ENCODE measurements at regions not wholly inside any gene's neighbourhood (a gene's known extent, or its start where the extent isn't known, plus 50 kb on each side); places are given as distances from the start of the nearest gene placed in this dataset.
"Not testable (repeated sequence)": the region's sequence is repeated elsewhere in the genome, so short reads cannot be mapped to it uniquely, and the experiment has no call there.

GRCh38 chr5:143606043-143606752 lies 202.7 kb upstream of the NR3C1 start:
- H3K27ac Mint-ChIP-seq, result peak overlapping the region; percentile 95 to 96
- peaks cover 60 to 65% of the 10 kb centered on the region in 2 donors for H3K4me1 Mint-ChIP-seq (ENCODE audit: low read depth in 2 of 2)
- H3K27me3 Mint-ChIP-seq, result no peaks in the 10 kb centered on the region
- H3K4me3 Mint-ChIP-seq, result peak overlapping the region; percentile 71
- H3K36me3 Mint-ChIP-seq, result peaks cover 38% of the 10 kb centered on the region
- ATAC-seq (peak; percentile 90 to 95), DNase-seq (ENCODE audit: low spot score) (peak; percentile 77)
- H3K9me3 Mint-ChIP-seq, result peaks cover 25% of the 10 kb centered on the region

GRCh38 chr5:143605403-143606005 lies 202.0 kb upstream of the NR3C1 start:
- ATAC-seq (peak; percentile 79 to 86), DNase-seq (ENCODE audit: low spot score) (peak; percentile 79)
- Mint-ChIP-seq H3K27ac (peak overlapping the region; percentile 95 to 96), H3K27me3 (no peaks in the 10 kb centered on the region), H3K9me3 (peaks cover 25% of the 10 kb centered on the region), H3K4me3 (peak overlapping the region; percentile 71), H3K4me1 (ENCODE audit: low read depth in 2 of 2) (peaks cover 66 to 72% of the 10 kb centered on the region in 2 donors), H3K36me3 (peaks cover 38% of the 10 kb centered on the region)

DNA sequence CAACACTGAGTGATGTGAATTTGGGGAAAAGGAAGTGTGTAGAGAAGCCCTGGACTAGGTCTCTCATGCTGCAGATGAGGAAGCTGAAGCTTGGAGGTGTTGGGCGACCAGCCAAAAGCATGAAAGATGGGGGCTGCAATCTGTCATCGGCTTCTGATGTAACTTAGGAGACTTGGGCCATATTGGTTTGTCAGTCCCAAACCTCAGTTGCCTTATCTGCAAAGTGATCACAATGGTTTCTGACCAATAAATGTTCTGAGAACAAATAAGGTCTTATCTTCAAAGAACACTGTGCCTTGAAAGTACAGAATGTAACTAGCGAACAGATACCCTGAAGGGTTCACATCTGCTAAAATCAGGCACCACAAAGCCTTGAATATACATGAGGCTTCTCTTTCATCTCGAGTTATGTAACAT lies 198.4 kb upstream of the NR3C1 start:
- Mint-ChIP-seq H3K27ac (peak overlapping the region; percentile 50 to 96), H3K27me3 (no peaks in the 10 kb centered on the region), H3K4me1 (ENCODE audit: low read depth in 2 of 2) (peaks cover 53 to 62% of the 10 kb centered on the region in 2 donors), H3K36me3 (peaks cover 21% of the 10 kb centered on the region), H3K4me3 (peak overlapping the region; percentile 30), H3K9me3 (peaks cover 3% of the 10 kb centered on the region)
- DNase-seq (ENCODE audit: low spot score) (no peak), ATAC-seq (no peak)

GRCh38 chr5:143601357-143601756 lies 197.9 kb upstream of the NR3C1 start:
- no peaks in the 10 kb centered on the region for H3K27me3 Mint-ChIP-seq
- ATAC-seq, result no peak
- peaks cover 3% of the 10 kb centered on the region for H3K9me3 Mint-ChIP-seq
- peak overlapping the region; percentile 30 for H3K4me3 Mint-ChIP-seq
- peaks cover 52 to 60% of the 10 kb centered on the region in 2 donors for H3K4me1 Mint-ChIP-seq (ENCODE audit: low read depth in 2 of 2)
- H3K36me3 Mint-ChIP-seq, result peaks cover 21% of the 10 kb centered on the region
- DNase-seq (ENCODE audit: low spot score), result no peak
- H3K27ac Mint-ChIP-seq, result peak overlapping the region; percentile 50 to 96

- H3K9me3 Mint-ChIP-seq, result peaks cover 3% of the 10 kb centered on the region
- peaks cover 49 to 57% of the 10 kb centered on the region in 2 donors for H3K4me1 Mint-ChIP-seq (ENCODE audit: low read depth in 2 of 2)
- no peak overlapping the region for H3K4me3 Mint-ChIP-seq
- ATAC-seq, result no peak
- no peaks in the 10 kb centered on the region for H3K27me3 Mint-ChIP-seq
- no peak for DNase-seq (ENCODE audit: low spot score)
- peaks cover 21% of the 10 kb centered on the region for H3K36me3 Mint-ChIP-seq
- peak overlapping the region; percentile 50 to 96 for H3K27ac Mint-ChIP-seq
Measured at GRCh38 chr5:143600396-143601075, 197.1 kb upstream of the NR3C1 start.

DNA sequence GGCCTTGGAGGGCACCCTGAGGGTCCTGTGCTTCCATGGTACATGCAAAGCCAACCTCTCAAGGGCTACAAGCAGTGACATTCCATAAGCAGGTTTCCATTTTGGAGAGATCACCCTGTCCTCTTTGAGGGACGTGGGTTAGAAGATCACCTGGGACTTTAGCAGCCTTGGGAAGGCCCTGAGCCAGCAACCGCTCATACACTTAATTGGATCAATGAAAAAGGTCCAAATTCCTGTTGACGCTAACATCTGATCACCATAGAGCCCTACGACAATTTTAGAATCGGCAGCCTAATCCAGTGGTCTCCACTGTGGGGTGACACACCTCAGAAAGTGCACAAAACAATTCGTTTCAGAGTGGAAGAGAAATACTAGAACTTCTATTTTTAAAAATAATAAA lies 196.0 kb upstream of the NR3C1 start:
- Mint-ChIP-seq H3K9me3 (peaks cover 3% of the 10 kb centered on the region), H3K36me3 (peaks cover 21% of the 10 kb centered on the region), H3K27ac (no peak overlapping the region), H3K27me3 (no peaks in the 10 kb centered on the region), H3K4me3 (no peak overlapping the region), H3K4me1 (ENCODE audit: low read depth in 2 of 2) (peaks cover 43 to 53% of the 10 kb centered on the region in 2 donors)
- no peak for DNase-seq (ENCODE audit: low spot score)
- no peak for ATAC-seq

- ATAC-seq (no peak), DNase-seq (ENCODE audit: low spot score) (no peak)
- Mint-ChIP-seq H3K27me3 (no peaks in the 10 kb centered on the region), H3K4me3 (no peak overlapping the region), H3K27ac (peak overlapping the region in 1 of 2 donors; percentile 78), H3K36me3 (peaks cover 9% of the 10 kb centered on the region), H3K4me1 (ENCODE audit: low read depth in 2 of 2) (peaks cover 43 to 54% of the 10 kb centered on the region in 2 donors), H3K9me3 (no peaks in the 10 kb centered on the region)
Measured at GRCh38 chr5:143596824-143597223, 193.3 kb upstream of the NR3C1 start.

- peak overlapping the region; percentile 70 to 78 for H3K27ac Mint-ChIP-seq
- H3K9me3 Mint-ChIP-seq, result no peaks in the 10 kb centered on the region
- no peak for DNase-seq (ENCODE audit: low spot score)
- H3K27me3 Mint-ChIP-seq, result no peaks in the 10 kb centered on the region
- H3K4me1 Mint-ChIP-seq (ENCODE audit: low read depth in 2 of 2), result peaks cover 29 to 42% of the 10 kb centered on the region in 2 donors
- H3K4me3 Mint-ChIP-seq, result peak overlapping the region; percentile 55
- peaks cover 9% of the 10 kb centered on the region for H3K36me3 Mint-ChIP-seq
- ATAC-seq, result peak in 1 of 2 donors; percentile 50
Measured at GRCh38 chr5:143594902-143595818, 191.7 kb upstream of the NR3C1 start.

- no peaks in the 10 kb centered on the region for H3K27me3 Mint-ChIP-seq
- no peak overlapping the region for H3K4me3 Mint-ChIP-seq
- H3K4me1 Mint-ChIP-seq (ENCODE audit: low read depth in 2 of 2), result peaks cover 38 to 49% of the 10 kb centered on the region in 2 donors
- H3K27ac Mint-ChIP-seq, result peak overlapping the region; percentile 65 to 78
- H3K36me3 Mint-ChIP-seq, result peaks cover 14% of the 10 kb centered on the region
- no peak for ATAC-seq
- H3K9me3 Mint-ChIP-seq, result no peaks in the 10 kb centered on the region
- DNase-seq (ENCODE audit: low spot score), result no peak
Measured at GRCh38 chr5:143593723-143594122, 190.2 kb upstream of the NR3C1 start.

DNA sequence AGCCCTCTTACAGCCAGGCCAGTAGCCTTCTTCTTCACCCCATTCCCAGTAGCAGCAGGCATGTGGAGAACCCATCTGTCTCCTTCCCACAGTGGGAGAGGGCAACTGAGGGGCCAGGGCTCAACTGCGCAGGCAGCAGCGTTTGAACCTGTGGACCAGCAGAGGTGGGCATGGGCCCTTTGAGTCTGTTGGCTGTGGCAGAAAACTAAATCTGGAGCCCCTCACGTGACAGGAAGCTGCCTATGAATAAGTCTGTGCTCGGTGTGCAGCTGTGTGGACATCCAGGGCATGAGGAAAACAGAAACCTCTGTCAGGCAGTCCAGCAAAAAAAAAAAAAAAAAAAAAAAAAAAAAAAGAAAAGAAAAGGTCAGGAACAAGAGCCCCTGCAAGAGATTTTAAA lies 189.2 kb upstream of the NR3C1 start:
- Mint-ChIP-seq H3K9me3 (no peaks in the 10 kb centered on the region), H3K27me3 (no peaks in the 10 kb centered on the region), H3K27ac (peak overlapping the region; percentile 65 to 78), H3K4me1 (ENCODE audit: low read depth in 2 of 2) (peaks cover 49 to 60% of the 10 kb centered on the region in 2 donors), H3K4me3 (peak overlapping the region; percentile 36), H3K36me3 (peaks cover 10% of the 10 kb centered on the region)
- DNase-seq (ENCODE audit: low spot score), result peak; percentile 68
- peak; percentile 75 to 76 for ATAC-seq

DNA sequence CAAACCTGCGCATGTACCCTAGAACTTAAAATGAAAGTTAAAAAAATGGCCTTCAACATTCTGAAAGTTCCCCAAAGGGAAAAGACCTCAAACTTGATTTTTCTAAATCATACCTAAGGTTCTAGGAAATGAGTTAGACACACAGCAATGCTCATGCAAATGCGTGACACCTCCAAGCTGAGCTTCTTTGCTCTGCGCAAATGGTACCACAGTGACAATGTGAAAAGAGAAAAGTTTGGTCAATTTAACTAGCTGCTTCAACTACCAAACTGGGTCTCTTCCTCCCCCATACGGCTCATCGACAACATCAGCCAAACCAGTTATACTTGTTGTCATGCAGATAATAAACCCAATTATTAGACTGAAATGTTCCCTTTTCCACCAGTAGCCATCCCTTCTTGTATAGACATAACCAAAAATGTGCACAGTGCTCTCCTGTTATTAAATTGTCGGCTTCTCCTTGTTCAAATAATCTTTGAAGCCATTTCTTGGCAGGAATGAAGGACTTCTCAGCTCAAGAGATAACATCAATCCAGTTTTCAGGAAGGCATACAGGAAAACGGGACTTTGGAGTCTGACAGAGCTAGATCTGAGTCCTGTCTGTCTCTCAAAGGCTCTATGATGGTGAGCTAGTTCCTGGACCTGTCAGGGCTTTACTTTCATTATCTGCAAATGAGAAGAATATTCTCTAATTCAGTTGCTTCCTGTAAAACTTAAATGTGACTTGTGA lies 185.6 kb upstream of the NR3C1 start:
- Mint-ChIP-seq H3K4me1 (ENCODE audit: low read depth in 2 of 2) (peaks cover 55 to 64% of the 10 kb centered on the region in 2 donors), H3K4me3 (peak overlapping the region; percentile 88), H3K27me3 (no peaks in the 10 kb centered on the region), H3K27ac (peak overlapping the region; percentile 90 to 95), H3K9me3 (no peaks in the 10 kb centered on the region), H3K36me3 (peaks cover 24% of the 10 kb centered on the region)
- DNase-seq (ENCODE audit: low spot score), result peak; percentile 63
- peak; percentile 76 to 81 for ATAC-seq

GRCh38 chr5:143588121-143588520 lies 184.6 kb upstream of the NR3C1 start:
- H3K4me1 Mint-ChIP-seq (ENCODE audit: low read depth in 2 of 2), result peaks cover 56 to 63% of the 10 kb centered on the region in 2 donors
- peak overlapping the region; percentile 90 to 95 for H3K27ac Mint-ChIP-seq
- DNase-seq (ENCODE audit: low spot score) (peak; percentile 64), ATAC-seq (peak; percentile 49 to 66)
- H3K27me3 Mint-ChIP-seq, H3K9me3 Mint-ChIP-seq: not testable (repeated sequence)
- H3K36me3 Mint-ChIP-seq, result peaks cover 24% of the 10 kb centered on the region
- peak overlapping the region; percentile 88 for H3K4me3 Mint-ChIP-seq

Data from natural killer cell treated with Interleukin-12 subunit alpha and Interleukin-12 subunit beta and Interleukin-15 and Interleukin-18, amount 100 ng/mL, for 72 hours (primary cell).